GF-D8 (cell line): ENCODE measurements at regions not wholly inside any gene's neighbourhood (a gene's known extent, or its start where the extent isn't known, plus 50 kb on each side); places are given as distances from the start of the nearest gene placed in this dataset.

Experiments used
- DNase-seq: peaks from one replicate; lab custom pipeline; 2025; lab: John Stamatoyannopoulos, UW

- DNase-seq: no peak
Measured at GRCh38 chr3:84439476-84439875, 519.3 kb upstream of the CADM2 start.

- no peak for DNase-seq
Measured at GRCh38 chr3:84440291-84440690, 518.5 kb upstream of the CADM2 start.

- no peak for DNase-seq
Measured at GRCh38 chr3:84442533-84442932, 516.3 kb upstream of the CADM2 start.

- DNase-seq: no peak
Measured at GRCh38 chr3:84444726-84445521, 513.9 kb upstream of the CADM2 start.

GRCh38 chr3:84487296-84487695 lies 471.5 kb upstream of the CADM2 start:
- no peak for DNase-seq

GRCh38 chr3:84504761-84505160 lies 454.0 kb upstream of the CADM2 start:
- no peak for DNase-seq

- no peak for DNase-seq
Measured at GRCh38 chr3:84510007-84510406, 448.8 kb upstream of the CADM2 start.

- DNase-seq: no peak
Measured at GRCh38 chr3:84522893-84523292, 435.9 kb upstream of the CADM2 start.

- no peak for DNase-seq
Measured at GRCh38 chr3:84536916-84537315, 421.9 kb upstream of the CADM2 start.

GRCh38 chr3:84538597-84538996 lies 420.2 kb upstream of the CADM2 start:
- DNase-seq: no peak

- DNase-seq: no peak
Measured at GRCh38 chr3:84547207-84547606, 411.6 kb upstream of the CADM2 start.

- DNase-seq: no peak
Measured at GRCh38 chr3:84547971-84548970, 410.5 kb upstream of the CADM2 start.

- no peak for DNase-seq
Measured at GRCh38 chr3:84555629-84556028, 403.2 kb upstream of the CADM2 start.

GRCh38 chr3:84566256-84566655 lies 392.5 kb upstream of the CADM2 start:
- DNase-seq: no peak

- no peak for DNase-seq
Measured at GRCh38 chr3:84567796-84568195, 391.0 kb upstream of the CADM2 start.

- DNase-seq: no peak
Measured at GRCh38 chr3:84573962-84574361, 384.8 kb upstream of the CADM2 start.

- DNase-seq: no peak
Measured at GRCh38 chr3:84586427-84586826, 372.4 kb upstream of the CADM2 start.

- DNase-seq: no peak
Measured at GRCh38 chr3:84600703-84601225, 358.0 kb upstream of the CADM2 start.

- no peak for DNase-seq
Measured at GRCh38 chr3:84601303-84601702, 357.5 kb upstream of the CADM2 start.

- DNase-seq: no peak
Measured at GRCh38 chr3:84621823-84622222, 337.0 kb upstream of the CADM2 start.

GRCh38 chr3:84634668-84635067 lies 324.1 kb upstream of the CADM2 start:
- DNase-seq: no peak

- DNase-seq: peak; percentile 62
Measured at GRCh38 chr3:84637272-84637671, 321.5 kb upstream of the CADM2 start.

GRCh38 chr3:84666468-84666867 lies 292.3 kb upstream of the CADM2 start:
- no peak for DNase-seq
